NT2/D1 (cell line): ENCODE measurements at regions not wholly inside any gene's neighbourhood (a gene's known extent, or its start where the extent isn't known, plus 50 kb on each side); places are given as distances from the start of the nearest gene placed in this dataset.
"Not testable (repeated sequence)": the region's sequence is repeated elsewhere in the genome, so short reads cannot be mapped to it uniquely, and the experiment has no call there.

Experiments
- DNase-seq: peaks from one replicate; pipeline ENCODE4 v3.0.0-alpha.2; 2011; ENCODE audit warnings: low read depth, low spot score
- H3K27me3 ChIP-seq: 2 replicates; pipeline ENCODE4 v1.6.0; 2011; ENCODE audit warnings: mild to moderate bottlenecking; ENCODE audit not compliant: insufficient read length, insufficient read depth
- H3K36me3 ChIP-seq: 2 replicates; pipeline ENCODE4 v1.6.1; 2011; ENCODE audit warnings: mild to moderate bottlenecking, low read length, mixed read lengths; ENCODE audit not compliant: insufficient read depth, insufficient read length
- H3K4me1 ChIP-seq: 2 replicates; pipeline ENCODE4 v1.5.1; 2011; ENCODE audit not compliant: insufficient read depth, insufficient read length
- H3K4me3 ChIP-seq: 2 replicates; pipeline ENCODE4 v1.5.1; 2011; ENCODE audit warnings: low read depth; ENCODE audit not compliant: insufficient read length
- H3K9ac ChIP-seq: 2 replicates; pipeline ENCODE4 v1.6.0; 2011; ENCODE audit warnings: low read depth; ENCODE audit not compliant: insufficient read length
- H3K9me3 ChIP-seq: 2 replicates; pipeline ENCODE4 v1.5.1; 2011; ENCODE audit warnings: mild to moderate bottlenecking, low read length; ENCODE audit not compliant: insufficient read depth
- SUZ12 ChIP-seq: IDR thresholded peaks from 2 replicates; pipeline ENCODE4 v1.6.1; 2011; ENCODE audit not compliant: insufficient read length, insufficient read depth; ENCODE audit errors: extremely low read depth
- YY1 ChIP-seq: IDR thresholded peaks from 2 replicates; pipeline ENCODE4 v1.6.1; 2011; ENCODE audit not compliant: insufficient read length, insufficient read depth
- ZNF274 ChIP-seq: IDR thresholded peaks from 2 replicates; pipeline ENCODE4 v1.6.1; 2011; ENCODE audit warnings: mild to moderate bottlenecking, low read depth, low read length

DNA sequence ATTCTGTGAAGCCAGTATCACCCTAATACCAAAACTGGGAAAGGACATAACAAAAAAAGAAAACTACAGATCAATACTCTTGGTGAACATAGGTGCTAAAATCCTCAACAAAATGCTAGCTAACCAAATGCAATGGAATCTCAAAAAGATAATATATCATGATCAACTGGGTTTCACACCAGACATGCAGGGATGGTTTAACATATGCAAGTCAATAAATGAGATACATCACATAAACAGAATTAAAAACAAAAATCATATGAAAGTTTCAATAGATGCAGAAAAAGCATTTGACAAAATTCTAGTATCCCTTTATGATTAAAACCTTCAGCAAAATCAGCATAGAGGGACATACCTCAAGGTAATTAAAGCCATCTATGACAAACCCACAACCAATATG is 198.2 kb upstream of the NDUFV2 start:
- Histone ChIP-seq H3K4me3 (no peak overlapping the region), H3K9ac (no peak overlapping the region), H3K36me3 (no peaks in the 10 kb centered on the region), H3K4me1 (no peaks in the 10 kb centered on the region), H3K9me3 (peaks cover 9% of the 10 kb centered on the region), H3K27me3 (no peaks in the 10 kb centered on the region)
- TF ChIP-seq ZNF274 (no peak), SUZ12 (no peak), YY1 (no peak)
- DNase-seq, result no peak

DNA sequence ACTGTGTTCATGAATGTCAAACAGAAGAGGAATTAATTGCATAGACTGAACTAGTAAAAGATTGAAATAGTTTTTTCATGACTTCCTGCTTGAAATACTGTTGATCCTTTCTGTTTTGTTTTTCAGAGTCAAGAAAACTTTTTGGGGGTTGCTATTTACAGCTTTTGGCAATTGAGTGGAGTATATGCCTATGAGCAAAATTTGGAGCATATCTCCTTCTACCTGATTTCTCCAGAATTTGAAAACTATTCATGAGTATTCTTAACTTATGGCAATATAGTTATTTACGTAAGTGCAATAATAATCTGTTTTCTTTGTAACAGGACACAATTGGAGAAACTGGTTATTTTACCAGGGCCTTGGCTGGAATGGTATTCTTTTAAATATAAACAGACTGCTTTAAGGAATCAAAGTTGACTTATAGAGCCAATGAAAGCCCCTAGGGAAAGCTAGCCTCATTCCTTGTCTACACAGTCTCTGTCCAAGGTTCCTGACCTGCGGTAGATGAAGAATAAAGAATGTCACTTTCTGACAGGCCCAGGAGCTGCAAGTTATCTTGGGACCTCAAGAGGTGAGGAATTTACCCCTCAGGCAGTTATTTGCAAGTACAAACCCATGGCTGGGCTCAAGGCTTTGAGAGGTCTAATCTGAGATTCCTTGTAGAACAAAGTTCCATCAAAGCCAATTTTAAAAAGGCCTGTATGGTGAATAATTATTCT is 193.5 kb upstream of the NDUFV2 start:
- DNase-seq, result no peak
- Histone ChIP-seq H3K9ac (no peak overlapping the region), H3K4me1 (no peaks in the 10 kb centered on the region), H3K36me3 (no peaks in the 10 kb centered on the region), H3K9me3 (no peaks in the 10 kb centered on the region; the same call in 1 of the 2 replicates), H3K4me3 (no peak overlapping the region), H3K27me3 (no peaks in the 10 kb centered on the region)
- TF ChIP-seq SUZ12 (no peak), ZNF274 (no peak), YY1 (no peak)

DNA sequence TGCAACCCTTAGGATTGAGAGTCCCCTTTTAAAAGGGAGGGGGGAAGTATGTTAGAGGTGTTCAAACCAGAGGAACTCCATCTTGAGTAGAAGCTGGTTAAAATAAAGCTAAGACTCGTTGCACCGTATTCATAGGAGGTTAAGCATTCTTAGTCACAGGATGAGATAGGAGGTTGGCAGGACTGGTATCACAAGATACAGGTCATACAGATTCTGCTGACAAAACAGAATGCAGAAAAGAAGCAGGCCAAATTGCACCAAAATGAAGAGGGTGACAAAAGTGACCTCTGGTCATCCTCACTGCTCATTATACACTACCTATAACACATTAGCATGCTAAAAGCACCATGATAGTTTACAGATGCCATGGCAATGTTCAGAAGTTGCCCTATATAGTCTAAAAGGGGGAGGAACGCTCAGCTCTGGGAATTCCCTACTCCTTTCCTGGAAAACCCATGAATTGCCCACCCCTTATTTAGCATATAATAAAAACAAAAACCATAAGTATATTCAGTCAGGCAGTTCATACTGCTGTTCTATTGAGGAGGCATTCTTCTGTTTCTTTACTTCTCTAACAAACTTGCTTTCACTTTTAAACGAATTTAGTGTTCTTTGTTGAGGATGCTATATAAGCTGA is 192.2 kb upstream of the NDUFV2 start:
- Histone ChIP-seq H3K4me3 (no peak overlapping the region), H3K36me3 (no peaks in the 10 kb centered on the region), H3K9me3 (peaks cover 9% of the 10 kb centered on the region), H3K9ac (no peak overlapping the region), H3K4me1 (no peaks in the 10 kb centered on the region), H3K27me3 (no peaks in the 10 kb centered on the region)
- no peak for DNase-seq
- TF ChIP-seq SUZ12 (no peak), ZNF274 (no peak), YY1 (no peak)

DNA sequence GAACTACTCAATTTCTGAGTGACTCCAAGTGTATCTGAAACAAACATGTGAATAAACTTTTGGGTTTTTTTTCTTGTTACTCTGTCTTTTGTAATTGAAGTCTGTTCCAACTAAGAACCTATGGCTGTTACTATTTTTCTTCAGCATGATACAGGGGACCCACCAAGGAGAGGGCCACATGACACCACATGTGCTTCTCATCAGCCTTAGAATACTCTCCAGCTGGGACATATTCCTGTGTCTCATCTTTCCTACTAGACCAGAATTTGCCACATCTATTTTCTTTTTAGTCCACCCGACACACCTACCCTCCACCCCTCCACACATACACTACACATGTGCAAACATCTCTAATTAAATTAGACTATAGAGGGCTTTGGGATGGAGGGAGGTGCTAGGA is 191.7 kb upstream of the NDUFV2 start:
- H3K4me3 ChIP-seq, result no peak overlapping the region
- H3K9ac ChIP-seq, result no peak overlapping the region
- no peaks in the 10 kb centered on the region for H3K27me3 ChIP-seq
- no peak for DNase-seq
- TF ChIP-seq YY1 (no peak), SUZ12 (no peak), ZNF274 (no peak)
- H3K4me1 ChIP-seq, result no peaks in the 10 kb centered on the region
- no peaks in the 10 kb centered on the region for H3K36me3 ChIP-seq
- peaks cover 9% of the 10 kb centered on the region for H3K9me3 ChIP-seq

DNA sequence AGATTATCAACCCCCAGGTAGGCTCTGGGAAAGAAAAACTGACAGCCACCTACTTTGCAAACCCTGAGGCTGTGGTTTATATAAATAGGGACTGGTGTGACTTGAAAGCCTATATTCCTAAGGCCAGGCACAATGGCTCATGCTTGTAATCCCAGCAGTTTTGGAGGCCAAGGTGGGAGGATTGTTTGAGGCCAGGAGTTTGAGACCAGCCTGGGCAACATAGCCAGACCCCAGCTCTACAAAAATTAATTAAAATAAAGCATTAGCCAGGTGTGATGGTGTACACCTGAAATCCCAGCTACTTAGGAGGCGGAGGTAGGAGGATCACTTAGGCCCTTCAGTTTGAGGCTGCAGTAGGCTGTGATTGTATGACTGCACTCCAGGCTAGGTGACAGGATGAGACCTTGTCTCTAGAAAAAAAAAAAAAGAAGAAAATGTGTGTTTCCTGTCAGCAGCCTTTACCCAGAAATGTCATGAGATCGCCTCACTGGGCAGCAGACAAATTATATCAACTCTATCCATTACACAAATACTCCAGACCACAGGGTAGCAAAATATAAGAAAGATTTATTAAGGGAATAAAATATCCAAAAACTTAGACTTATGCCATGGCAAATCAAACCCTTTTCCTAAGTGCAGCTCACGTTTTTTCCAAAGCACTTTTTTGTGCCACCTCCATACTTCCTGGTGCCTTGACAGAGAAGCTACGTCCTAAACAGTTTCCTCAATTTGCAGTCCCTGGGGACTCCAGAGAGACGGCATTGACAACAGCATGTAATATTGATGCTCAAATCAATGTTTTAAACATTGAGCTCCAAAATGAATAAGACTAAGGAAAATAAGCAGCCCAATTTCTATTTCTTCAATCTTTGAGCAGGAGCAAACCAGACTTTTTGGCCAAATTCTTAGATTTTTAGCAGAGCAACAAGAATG is 190.8 kb upstream of the NDUFV2 start:
- no peaks in the 10 kb centered on the region for H3K4me1 ChIP-seq
- no peak overlapping the region for H3K4me3 ChIP-seq
- H3K9me3 ChIP-seq, result peaks cover 9% of the 10 kb centered on the region
- DNase-seq, result no peak
- TF ChIP-seq YY1 (no peak), SUZ12 (no peak), ZNF274 (no peak)
- H3K36me3 ChIP-seq, result no peaks in the 10 kb centered on the region
- H3K27me3 ChIP-seq, result no peaks in the 10 kb centered on the region
- H3K9ac ChIP-seq, result no peak overlapping the region

DNA sequence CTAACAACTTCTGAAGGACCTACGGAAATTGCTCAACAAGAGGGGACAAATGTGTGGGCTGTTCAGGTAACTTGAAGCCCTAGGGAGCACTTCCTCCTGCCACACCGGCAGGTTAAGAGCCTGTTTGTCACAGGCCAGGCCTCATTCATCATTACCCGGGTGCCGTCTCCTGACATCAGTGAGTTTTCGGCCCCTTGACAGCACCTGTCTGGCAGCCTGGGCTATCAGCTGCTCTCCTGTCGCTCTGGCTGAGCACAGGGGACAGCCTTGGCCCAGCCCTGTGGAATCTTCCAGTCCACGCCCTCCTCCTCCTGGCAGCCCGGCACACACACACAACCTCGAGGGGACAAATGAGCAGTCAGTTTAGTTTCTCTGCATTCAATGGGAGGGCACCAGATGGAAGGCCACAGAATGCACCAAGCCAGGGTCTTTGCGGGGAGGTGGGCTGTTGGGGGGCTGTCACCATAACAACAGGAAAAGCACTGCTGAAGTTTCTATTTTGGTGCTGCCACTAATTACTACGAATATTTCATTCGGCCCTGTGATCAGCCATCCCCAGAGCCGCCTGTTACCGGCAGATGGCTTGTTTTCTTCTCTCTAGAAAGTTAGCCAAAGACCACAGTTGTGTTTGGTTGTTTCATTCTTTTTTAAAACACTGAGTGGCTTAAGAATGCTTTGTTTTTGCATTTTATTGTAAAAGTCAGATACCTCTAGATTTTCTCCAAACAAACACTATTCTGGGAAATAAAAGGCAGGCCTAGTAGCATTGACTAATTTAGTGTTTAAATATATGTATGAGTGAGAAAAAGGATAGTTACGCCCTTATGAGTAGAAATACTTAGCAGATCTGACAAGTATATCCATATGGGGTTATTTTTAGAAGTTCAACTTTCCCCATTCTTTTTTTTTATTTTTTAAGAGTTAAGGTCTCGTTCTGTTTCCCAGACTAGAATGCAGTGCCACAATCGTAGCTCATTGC is 189.9 kb upstream of the NDUFV2 start:
- H3K9ac ChIP-seq, result peak overlapping the region; percentile 10
- no peak for DNase-seq
- no peak overlapping the region for H3K4me3 ChIP-seq
- H3K9me3 ChIP-seq, result peaks cover 9% of the 10 kb centered on the region
- no peak for TF ChIP-seq SUZ12
- no peak for TF ChIP-seq YY1
- TF ChIP-seq ZNF274, result no peak
- no peaks in the 10 kb centered on the region for H3K36me3 ChIP-seq
- no peaks in the 10 kb centered on the region for H3K4me1 ChIP-seq
- no peaks in the 10 kb centered on the region for H3K27me3 ChIP-seq

DNA sequence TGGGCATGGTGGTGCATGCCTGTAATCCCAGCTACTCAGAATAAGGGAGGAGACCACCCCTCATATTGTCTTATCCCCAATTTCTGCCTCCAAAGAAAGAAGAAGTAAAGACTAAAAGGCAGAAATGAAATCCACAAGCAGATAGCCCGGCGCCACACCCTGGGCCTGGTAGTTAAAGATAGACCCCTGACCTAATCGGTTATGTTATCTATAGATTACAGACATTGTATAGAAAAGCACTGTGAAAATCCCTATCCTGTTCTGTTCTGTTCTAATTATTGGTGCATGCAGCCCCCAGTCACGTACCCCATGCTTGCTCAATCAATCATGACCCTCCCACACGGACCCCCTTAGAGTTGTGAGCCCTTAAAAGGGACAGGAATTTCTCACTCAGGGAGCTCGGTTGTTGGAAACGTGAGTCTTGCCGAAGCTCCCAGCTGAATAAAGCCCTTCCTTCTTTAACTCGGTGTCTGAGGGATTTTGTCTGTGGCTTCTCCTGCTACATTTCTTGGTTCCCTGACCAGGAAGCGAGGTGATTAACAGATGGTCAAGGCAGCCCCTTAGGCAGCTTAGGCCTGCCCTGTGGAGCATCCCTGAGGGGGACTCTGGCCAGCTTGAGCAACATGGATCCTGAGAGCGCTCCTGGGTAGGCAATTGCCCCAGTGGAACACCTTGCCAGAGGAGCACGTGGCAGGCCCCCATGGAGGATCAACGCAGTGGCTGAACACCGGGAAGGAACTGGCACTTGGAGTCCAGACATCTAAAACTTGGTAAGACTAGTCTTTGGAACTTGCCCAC is 188.7 kb upstream of the NDUFV2 start:
- H3K4me1 ChIP-seq, DNase-seq, H3K27me3 ChIP-seq, H3K9ac ChIP-seq, H3K36me3 ChIP-seq, H3K4me3 ChIP-seq, H3K9me3 ChIP-seq: not testable (repeated sequence)

DNA sequence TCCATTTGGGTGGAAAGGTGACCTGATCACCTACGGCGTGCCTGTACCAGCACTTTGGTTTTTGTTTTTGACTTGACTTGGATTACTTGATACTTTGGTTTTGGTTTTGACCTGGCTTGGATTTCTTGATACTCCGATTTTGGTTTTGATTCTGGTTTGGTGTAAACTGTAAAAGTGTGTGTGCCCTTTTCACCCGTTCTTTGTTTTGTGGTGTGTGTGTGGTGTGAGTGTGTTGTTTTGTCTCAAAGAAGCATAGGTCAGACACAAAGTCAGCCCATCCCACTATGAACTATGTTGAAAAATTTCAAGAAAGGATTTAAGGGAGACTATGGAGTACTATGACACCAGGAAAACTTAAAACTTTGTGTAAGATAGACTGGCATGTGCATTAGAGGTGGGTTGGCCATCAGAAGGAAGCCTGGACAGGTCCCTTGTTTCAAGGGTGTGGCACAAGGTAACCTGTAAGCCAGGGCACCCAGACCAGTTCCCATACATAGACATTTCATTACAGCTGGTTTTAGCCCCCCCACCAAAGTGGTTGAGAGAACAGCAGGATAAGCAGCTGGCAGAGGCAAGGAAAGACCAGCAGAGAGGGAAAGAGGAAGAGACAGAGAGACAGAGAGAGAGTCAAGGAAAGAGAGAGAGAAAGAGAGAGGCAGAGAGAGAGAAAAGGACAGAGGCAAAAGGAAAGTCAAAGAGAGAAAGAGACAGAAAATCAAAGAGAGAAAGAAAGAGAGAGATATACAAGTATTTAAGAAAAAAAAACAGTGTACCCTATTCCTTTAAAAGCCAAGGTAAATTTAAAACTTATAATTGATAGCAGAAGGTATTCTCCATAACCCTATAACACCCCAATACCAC is 187.9 kb upstream of the NDUFV2 start:
- not testable (repeated sequence) for H3K4me1 ChIP-seq, DNase-seq, H3K9me3 ChIP-seq, H3K9ac ChIP-seq, H3K27me3 ChIP-seq, H3K4me3 ChIP-seq, H3K36me3 ChIP-seq
